Stimulated activated CD4-positive, alpha-beta T cell treated with anti-CD3 and anti-CD28 coated beads, Interleukin-15, amount 100 ng/mL, for 48 hours (primary cell): ENCODE measurements at regions not wholly inside any gene's neighbourhood (a gene's known extent, or its start where the extent isn't known, plus 50 kb on each side); places are given as distances from the start of the nearest gene placed in this dataset.

Source experiments
- DNase-seq, 2 donors: peaks; one replicate each; pipeline ENCODE4 v3.0.0-alpha.2; 2020; ENCODE audit warnings: low read depth in 2 of 2

DNA sequence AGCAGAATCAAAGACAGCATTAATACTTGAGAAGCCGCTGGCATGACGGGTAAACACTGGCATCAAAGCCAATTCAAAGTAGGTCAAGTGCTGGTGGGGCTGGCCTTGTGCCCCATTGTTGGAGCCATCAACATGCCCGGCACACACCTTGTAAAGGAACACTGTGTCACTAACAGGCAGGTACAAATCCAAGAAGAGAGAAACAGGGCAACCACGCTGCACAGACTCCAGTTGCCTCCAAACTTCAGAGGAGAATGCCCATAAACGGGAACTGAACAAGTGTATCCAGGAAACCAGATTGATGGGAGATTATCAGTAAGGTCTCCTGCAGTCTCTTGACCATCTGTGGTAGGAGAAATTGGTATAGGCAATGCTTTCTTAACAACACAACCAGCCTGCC lies 127.0 kb upstream of the STXBP5 start:
- no peak for DNase-seq

- DNase-seq, result no peak
Measured at GRCh38 chr6:147078106-147078505, 126.1 kb upstream of the STXBP5 start.

DNA sequence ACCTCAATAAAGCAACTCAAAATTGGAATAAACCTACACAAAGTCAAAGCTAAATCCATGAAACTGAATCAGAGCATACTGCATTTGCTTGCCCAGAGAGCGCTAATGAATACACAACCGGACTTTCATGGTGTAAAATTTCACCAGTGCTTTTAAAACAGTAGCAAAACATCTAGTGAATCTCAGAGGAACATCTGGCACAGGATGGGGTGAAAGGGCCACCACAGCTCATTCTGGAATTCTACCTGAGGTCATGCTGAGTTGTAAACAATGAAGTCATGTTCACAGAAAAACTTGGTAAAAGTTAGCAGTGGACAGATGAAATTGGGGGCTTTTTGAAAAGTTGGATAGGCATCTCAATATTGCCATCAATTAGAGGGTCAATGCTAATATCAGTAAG lies 125.6 kb upstream of the STXBP5 start:
- no peak for DNase-seq

- DNase-seq, result no peak
Measured at GRCh38 chr6:147080225-147080624, 124.0 kb upstream of the STXBP5 start.

GRCh38 chr6:147081076-147081609 lies 123.1 kb upstream of the STXBP5 start:
- no peak for DNase-seq

DNA sequence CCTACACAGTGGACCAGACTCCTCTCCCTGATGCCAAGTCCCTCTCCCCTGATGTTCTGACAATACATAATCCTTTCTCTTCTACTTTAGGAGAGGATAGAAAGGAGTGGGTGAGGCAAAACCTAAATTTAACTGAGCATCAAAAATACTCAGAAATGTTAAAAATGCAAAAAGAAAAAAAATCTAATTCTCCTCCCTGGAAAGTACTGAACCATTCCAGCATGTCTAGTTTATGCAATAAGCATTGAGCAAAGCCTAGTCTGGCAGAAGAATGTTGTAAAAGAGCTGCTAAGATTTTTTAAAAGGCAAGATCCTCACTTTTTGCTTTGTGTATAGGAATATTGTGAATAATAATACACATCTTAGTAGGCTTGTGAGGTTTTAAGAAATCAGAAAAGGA lies 116.6 kb upstream of the STXBP5 start:
- no peak for DNase-seq

GRCh38 chr6:147088861-147089260 lies 115.4 kb upstream of the STXBP5 start:
- no peak for DNase-seq

- no peak for DNase-seq
Measured at GRCh38 chr6:147095316-147095715, 108.9 kb upstream of the STXBP5 start.

DNA sequence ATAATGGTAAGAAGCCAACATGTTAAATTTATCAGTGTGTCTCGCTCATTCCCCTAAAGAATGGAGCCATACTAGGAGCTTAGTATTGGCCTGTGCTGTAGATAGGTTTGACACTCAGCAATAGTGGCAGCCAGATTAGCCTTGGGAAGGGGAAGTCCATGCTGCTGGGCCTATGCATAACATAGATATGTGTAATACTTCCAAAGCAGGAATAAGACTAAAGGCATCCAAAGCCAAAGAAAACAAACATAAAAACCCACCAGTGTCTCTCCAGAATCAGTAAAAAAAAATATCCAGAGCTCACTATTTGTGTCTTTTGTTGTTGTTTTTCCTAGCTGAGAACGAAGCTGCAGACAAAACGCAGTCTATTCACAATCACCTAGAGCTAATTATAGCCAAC lies 104.2 kb upstream of the STXBP5 start:
- DNase-seq, result no peak

GRCh38 chr6:147103007-147103406 lies 101.2 kb upstream of the STXBP5 start:
- no peak for DNase-seq

- no peak for DNase-seq
Measured at GRCh38 chr6:147103694-147104093, 100.5 kb upstream of the STXBP5 start.

GRCh38 chr6:147105786-147106185 lies 98.4 kb upstream of the STXBP5 start:
- no peak for DNase-seq

DNA sequence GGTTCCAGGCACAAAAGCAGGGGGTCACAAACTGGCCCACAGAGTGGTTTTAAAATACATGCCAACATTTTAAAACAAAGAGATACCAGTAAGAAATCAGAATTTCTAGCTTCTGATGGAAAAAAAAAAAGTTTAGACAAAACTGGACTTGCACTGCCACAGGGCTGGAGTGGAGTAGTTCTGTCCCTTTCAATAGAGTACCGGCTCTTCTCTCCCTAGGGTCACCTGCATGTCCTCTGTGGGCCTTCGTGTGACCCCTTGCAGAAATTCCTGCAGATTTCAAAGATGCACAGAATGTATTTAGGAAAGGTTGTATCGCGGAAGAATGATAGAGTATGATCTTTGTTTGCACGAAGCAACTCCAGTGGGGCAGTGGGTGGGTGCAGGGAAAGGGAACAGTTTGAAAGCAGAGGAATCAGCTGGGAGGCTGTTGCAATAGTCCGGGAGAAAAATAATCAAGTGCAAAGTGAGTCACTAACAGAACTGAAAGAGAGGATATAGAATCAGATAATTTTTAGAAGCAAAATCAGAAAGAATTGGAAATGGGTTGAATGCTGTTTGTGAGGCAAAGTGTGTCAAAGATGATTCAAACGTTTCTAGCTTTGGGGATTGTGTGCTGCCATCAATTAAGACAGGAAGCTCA lies 97.3 kb upstream of the STXBP5 start:
- DNase-seq, result no peak

DNA sequence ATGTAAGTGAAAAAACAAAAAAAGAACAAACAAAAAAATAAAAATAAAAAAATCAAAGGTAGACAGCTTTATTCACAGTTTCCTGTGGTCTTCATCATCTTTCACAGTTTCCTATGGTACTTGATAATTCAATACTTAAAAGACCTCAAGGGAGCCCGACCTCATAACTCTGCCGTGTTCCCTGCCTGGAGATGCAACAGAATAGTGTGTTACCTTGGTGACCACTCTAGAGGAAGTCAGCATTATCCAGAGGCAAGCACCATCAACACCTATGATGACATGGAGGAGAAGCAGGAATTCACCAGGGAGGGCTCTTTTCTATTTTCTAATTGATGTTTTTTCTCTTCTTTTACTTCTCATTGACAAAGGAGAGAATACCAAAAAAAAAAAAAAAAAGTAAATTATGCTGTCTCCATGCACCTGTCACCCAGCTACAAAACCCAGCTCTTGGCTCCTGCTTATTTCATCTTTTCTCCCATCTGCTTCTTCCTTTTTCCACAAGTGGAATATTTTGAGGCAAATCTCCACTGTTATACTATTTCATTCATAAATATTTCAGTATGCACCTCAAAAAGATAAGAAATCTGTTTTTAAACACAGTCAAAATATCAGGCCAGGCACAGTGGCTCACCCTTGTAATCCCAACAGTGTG lies 95.8 kb upstream of the STXBP5 start:
- no peak for DNase-seq

- no peak for DNase-seq
Measured at GRCh38 chr6:147109707-147110106, 94.5 kb upstream of the STXBP5 start.

- no peak for DNase-seq
Measured at GRCh38 chr6:147116056-147116455, 88.2 kb upstream of the STXBP5 start.

DNA sequence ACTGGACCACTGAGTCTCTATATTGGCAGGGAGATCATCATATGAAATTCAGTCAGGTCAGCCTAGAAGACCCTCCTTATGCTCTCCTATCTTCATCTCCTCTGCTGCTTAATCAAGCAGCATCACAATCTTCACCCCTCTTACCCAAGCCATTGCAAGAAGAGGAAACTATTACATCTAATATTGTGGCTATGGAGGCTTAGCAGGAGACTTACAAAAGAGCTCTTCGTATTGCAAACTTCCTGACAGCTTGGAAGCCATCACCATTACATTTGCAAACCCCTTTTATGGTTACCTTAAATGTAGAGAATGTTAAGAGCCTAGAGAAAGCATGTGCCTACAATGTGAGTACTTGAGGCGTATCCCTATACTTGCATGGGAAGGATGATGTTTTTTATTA lies 87.2 kb upstream of the STXBP5 start:
- DNase-seq, result no peak

- DNase-seq, result no peak
Measured at GRCh38 chr6:147117580-147117979, 86.6 kb upstream of the STXBP5 start.

DNA sequence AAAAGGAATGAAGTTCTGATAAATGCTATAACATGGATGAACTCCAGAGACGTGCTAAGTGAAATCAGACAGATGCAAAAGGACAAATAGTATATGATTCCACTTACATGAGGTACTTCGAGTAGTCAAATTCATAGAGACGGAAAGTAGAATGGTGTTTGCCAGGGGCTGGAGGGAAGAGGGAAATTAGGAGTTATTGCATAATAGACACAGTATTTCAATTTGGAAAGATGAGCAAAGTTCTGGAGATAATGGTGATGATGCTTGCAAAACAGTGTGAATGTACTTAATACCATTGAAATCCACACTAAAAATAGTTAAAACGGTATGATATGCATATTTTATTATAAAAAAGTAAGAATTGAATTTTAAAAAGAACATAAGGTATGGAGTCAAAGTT lies 84.9 kb upstream of the STXBP5 start:
- DNase-seq, result no peak

DNA sequence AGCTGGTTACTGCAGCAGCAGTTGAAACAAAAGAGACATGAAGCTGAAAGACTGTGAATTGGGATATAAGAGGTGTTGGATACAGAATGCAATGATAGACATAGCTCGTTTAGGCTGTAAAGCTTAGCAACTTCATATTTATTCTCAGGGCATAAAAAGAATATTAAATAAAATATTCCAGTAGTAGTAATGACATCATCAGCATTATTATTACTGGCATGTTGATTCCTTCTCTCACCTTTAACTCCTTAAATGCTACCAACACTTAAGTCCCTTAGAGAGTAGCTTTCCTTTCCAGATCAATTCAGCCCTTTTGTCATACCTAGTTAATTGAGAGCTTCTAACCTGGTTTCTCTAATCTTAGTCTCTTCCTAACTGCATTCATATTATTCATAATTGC lies 81.4 kb upstream of the STXBP5 start:
- no peak for DNase-seq

DNA sequence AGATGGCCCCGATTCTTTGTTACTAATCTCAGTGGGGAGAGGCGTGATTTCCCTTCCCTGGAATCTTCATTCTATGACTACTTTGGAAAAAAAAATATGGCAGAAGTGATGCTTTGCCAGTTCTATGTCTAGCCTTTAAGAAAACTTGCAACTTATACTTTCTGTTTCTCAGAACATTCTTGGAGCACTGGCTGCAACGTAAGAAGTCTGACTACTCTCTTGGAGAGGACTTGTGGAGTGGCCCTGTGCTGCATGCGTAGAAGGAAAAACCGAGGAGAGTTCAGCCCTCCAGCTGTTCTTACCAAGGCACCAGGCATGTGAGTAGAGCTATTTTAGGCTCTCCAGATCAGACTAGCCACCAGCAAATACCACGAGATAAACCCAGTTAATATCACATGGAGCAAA lies 77.6 kb upstream of the STXBP5 start:
- DNase-seq, result no peak

GRCh38 chr6:147127587-147127986 lies 76.6 kb upstream of the STXBP5 start:
- no peak for DNase-seq

- DNase-seq, result no peak
Measured at GRCh38 chr6:147128056-147128455, 76.2 kb upstream of the STXBP5 start.
